ENCODE measurements at regions not wholly inside any gene's neighbourhood (a gene's known extent, or its start where the extent isn't known, plus 50 kb on each side); places are given as distances from the start of the nearest gene placed in this dataset.
"Not testable (repeated sequence)": the region's sequence is repeated elsewhere in the genome, so short reads cannot be mapped to it uniquely, and the experiment has no call there.

DNA sequence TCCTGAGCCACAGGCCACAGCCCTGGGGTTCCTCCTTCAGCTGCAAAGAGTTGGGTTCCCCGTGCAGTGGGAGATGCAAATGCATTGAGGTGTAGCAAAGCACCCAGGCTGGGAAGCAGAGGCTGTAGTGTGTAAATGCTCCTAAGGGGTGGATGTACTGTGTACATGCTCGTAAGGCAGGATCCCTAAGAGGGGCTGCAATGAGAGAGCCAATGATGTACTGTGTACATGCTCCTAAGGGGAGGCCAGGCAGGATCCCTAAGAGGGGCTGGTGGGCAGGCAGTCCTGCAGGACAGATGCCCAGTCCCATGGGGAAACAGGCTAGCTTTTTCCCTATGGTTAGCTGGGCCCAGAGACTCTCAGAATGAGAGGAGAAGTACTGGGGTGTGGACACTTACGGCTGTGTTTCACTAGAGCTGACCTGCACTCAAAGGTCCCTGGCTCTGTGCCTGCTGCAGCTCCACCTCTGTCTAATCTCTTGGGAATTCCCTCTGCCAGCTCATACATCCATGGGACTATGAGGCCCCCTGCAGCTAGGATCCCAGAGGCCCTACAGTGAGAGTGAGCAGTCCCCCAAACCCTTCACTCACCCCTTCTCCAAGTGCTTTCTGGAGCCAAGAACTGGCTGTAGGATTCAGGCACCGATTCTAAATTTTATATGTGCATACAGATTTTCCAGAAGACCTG is 261.9 kb upstream of the LUZP2 start:
- no peak for DNase-seq

DNA sequence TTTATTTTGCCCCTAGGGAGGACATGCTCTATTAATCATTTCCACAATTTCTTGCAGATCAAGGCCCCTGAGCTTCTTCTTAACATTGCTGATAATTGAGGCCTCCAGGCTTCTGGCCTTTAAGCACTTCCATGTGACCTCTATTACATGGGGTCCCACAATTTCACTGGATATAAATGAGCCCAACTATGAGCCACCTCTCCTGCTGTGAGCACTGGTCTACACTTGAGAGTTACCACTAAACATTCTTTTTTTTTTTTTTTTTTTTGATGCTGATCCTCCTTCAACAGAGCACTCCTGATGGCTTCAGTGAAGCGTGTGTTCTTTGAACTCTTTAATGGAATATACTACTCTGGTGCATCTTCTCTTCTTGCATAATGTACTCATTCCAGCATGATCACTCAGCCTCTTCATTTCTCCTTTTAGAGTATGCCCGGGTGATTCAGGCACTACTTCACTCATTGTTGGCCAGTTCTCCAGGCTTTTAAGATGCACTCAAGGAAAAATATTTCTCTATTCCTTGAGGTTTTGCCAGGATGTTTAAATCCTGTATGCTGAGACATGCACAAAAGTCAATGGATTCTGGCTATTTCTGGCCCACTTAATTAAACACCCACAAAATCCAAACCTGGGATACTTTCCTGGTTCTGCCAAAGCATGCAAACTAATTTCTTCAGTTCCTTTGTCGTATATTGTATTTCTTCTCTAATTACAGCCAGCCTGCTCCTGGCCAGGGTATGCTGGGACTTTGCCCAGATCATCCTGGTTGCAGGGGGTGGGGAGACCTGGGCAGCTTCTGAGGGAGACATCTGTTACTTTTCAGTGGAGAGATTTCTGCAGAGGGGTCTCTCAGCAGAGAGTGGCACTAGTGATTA is 257.8 kb upstream of the LUZP2 start:
- no peak for DNase-seq

DNA sequence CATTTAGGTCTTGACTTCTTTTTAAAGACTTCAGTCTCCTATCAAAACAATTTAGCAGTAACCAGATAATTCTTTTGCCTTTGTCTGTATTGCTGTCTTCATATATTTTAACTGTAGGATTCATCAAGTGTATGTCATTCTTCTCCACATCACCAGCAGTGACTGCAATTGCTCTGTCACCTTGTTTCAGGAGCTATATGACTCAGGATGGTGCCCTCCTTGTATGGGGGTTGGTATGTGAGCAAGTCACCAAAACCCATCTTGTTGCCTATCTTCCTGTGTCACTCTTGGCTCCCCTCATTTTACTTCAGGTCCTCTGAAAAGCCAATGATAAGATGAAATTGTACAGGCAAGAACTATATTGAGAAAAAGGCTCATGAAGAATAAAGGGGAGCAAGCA is 256.9 kb upstream of the LUZP2 start:
- no peak for DNase-seq

DNA sequence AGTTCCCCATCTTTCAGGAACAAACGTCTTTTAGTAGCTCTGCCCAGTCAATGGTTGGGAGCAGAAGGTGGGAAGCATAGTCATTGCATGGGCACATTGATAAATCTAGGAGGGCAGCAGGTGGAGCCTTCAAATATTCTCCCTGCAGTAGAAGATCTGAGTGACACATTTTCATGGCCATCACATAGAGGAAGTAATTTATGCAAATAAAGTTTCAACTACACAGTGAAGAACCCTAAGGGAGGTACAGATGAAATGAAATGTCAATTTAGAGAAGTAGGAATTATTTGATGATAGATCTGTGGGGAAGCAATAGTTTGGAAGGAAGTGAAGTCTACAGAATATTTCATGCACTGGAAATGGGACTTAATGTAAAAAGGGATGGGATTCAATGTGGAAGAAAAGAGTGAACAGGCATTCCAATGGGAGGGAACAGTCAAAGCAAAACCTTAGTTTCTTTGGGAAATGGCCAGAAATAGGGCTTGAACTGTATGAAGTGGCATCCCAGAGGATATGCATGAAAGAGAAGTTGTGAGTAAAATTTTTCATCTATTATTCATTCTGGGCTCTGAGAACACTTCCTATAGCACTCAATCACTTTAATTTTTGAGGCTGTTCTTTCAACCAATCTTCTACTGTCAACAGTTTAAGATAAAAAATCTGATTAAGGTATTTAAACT is 256.2 kb upstream of the LUZP2 start:
- no peak for DNase-seq

DNA sequence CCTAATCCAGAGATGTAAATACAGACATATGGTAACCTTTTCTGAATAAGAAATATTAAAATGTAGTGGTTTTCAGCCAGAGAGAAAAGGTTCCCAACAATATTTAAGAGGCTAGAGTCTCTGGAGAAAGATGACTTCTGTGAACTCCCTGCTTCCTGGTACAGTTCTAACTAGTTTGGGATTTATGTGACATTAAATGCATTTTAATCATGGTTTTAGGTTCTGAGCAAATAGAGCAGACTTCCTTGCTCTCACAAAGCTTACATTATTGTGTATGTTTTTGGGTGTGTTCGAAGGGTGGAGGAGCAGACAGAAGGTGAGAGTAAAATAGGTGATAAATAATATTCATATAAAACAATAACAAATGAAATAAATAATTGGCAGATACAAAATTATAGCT is 250.1 kb upstream of the LUZP2 start:
- DNase-seq = no peak

DNA sequence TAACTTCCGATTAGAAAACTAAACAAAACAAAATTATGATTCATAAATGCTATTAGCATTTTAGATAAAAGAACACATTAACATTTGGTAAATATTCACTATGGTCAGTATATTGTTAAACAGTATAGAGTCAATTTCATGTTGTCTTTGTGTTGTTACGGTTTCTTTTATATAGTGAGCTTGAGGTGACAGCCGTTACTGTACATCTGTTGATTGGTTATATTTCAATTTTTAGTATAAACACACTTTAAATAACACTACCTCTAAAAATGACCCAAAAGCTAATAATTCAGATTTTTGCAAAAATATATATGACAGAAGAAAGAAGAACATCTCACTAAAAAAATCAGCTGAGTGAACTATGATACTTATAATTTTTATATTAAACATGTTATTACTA is 249.0 kb upstream of the LUZP2 start:
- no peak for DNase-seq

DNA sequence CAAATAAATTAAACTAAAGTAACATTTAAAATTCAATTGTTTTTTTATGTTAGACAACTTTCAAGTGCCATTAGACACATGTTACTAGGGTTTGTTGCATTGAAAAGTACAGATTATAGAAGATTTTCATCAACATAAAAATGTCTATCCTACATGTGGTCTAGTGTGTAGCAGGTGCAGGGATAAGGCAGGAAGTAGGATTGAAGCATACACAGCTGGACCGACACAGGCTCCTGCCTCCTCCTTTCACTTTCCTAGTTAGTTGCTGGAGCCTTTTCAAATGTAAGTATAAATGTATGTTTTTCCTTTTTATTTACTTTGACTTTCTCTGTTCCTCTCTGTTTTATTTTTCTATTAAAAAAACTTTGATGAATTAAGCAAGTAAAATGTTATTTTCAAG is 246.9 kb upstream of the LUZP2 start:
- DNase-seq = no peak

DNA sequence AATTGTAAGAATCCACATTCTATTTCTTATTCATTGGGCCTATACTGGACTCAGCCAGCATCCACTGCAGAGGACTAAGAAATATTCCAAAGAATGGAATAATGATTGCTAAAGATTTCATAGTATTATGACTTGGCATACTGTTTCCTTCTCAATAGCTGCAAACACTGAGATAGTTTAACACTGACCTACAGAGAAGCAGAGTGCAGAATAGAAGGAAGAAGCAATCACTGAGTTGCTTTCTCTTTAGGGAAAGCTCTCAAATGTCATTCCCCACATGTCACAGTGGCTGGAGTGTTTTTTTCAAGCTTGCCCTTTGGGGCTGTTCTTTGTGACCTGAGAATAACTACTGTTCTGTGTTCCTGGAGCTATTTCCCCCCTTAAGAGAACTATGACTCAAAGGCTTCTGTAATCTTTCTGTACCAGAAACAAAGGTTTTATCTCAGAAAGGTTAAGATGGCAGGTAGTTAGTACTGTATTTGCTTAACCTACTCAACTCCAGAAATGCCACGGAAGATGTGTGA is 243.6 kb upstream of the LUZP2 start:
- DNase-seq = no peak

DNA sequence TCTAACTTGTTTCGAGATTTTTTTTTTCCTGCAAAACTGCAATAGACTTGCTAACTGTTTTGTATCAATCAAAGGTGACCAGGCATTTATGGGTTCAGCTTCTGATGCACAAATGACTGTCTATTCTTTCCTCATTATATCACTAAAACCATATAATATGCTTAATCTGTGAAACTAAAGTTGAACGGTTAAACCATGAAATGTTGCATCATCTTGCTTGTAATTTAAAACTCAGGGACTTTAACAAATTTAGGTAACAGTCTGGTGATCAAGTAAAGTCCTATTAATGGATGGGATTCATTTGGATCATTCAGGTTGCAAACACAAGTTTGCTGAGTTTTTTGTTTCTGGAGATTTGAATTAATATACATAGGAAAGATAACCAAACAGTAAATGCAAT is 232.0 kb upstream of the LUZP2 start:
- DNase-seq = no peak

DNA sequence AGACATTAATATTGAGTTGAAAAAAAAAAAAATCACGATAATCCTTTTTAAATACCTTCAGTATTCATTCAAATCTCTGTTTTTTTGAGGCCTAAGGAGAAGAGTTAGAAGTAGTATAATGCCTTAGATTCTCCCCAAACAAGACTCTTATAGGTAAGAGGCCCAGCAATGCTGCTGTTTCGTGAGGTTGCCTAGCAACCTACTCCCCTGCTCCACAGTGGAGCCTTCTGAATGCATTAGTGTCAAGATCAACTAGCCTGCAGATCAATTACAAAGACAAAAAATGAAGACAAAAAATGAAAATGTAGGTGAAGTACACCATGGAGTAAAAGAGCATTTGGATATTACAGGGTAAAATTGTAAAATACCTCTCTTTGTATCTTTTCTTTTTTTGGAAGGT is 229.8 kb upstream of the LUZP2 start:
- no peak for DNase-seq

DNA sequence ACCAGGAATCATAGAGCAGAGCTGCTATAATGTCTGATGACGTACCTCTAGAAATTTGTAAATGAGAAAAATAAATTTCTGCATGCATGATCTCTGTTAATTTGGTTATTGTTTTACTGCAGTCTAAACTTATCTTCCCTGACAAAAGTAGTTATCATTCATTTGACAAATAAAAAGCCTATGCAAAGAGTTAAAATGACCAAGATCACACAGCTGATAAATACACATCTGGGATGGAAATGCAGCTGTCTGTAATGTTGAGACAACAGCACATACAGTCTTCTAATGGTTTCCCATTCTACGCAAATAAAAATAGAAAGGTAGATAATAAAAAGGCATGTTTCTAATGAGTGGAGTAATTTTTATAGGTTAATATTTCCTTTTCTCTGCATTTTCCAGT is 225.1 kb upstream of the LUZP2 start:
- DNase-seq = no peak

DNA sequence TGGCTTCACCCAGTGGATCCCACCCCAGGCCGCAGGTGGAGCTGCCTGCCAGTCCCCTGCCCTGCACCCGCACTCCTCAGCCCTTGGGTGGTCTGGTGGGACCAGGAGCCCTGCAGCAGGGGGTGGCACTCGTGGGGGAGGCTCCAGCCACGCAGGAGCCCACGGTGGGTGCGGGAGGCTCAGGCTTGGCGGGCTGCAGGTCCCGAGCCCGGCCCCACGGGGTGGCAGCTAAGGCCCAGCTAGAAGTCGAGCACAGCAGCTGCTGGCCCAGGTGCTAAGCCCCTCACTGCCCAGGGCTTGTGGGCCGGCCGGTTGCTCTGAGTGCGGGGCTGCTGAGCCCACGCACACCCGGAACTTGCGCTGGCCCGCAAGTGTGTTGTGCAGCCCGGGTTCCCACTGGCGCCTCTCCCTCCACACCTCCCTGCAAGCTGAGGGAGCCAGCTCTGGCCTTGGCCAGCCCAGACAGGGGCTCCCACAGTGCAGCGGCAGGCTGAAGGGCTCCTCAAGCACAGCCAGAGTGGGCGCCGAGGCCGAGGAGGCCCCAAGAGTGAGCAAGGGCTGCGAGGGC is 222.6 kb upstream of the LUZP2 start:
- DNase-seq = not testable (repeated sequence)

DNA sequence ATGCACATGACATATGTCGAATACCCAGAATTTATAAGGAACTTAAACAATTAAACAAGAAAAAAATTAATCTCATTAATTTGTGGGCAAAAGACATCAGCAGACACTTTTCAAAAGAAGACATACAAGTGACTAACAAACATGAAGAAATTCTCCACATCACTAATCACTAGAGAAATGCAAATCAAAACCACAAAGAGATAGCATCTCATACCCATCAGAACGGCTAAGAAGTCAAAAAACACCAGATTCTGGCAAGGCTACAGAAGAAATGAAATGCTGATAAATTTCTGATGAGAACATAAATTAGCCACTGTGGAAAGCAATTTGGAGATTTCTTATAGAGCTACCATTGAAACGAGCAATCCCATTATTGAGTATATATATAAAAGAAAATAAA is 210.6 kb upstream of the LUZP2 start:
- no peak for DNase-seq

DNA sequence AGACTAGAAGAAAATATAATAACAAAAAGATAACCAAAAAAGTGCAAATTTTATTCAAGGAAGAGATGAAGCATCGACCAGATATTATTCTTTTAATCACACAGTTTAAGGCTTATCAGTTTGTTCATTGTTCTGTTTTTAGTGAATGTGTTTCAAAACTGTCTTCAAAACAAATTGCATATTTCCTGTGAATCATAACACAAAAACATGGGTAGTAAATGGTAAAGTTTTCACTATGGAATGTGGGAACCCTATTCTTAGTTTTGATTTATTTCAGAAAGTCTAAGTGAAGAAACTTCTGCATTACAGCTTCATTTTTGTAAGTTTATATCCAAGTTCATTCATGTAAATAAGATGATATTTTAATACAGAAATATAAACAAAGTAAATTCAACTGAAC is 207.6 kb upstream of the LUZP2 start:
- DNase-seq = no peak

DNA sequence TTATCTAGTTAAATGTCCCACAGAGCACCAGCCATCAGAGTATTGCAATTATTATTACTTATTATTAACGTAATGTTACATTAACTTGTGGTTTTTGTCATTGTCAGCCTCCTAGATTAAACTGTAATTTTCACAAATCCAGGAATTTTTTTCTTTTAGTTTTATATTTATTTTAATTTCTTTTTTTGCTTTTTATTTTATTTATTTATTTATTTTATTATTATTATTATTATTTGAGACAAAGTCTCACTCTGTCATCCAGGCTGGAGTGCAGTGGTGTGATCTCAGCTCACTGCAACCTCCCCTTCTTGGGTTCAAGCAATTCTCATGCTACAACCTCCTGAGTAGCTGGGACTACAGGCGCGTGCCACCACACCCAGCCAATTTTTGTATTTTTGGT is 202.9 kb upstream of the LUZP2 start:
- DNase-seq = no peak

DNA sequence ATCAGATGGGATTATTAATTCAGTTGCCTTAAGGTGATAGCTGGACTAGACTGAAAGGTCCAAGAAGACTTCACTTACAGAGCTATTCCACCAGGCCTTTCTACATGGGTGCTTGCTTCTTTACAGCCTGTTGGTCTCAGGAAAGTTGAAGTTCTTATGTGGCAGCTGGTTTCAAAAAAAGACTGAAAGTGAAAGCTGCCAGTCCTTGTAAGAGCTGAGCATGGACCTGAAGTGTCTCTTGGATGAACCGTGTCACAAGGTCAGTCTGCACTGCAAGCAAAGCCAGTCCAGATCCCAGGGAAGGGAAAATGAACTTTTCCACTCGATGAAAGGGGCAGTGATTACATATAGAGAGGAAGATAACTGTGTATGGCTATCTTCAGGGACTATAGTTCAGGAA is 201.5 kb upstream of the LUZP2 start:
- DNase-seq = no peak

DNA sequence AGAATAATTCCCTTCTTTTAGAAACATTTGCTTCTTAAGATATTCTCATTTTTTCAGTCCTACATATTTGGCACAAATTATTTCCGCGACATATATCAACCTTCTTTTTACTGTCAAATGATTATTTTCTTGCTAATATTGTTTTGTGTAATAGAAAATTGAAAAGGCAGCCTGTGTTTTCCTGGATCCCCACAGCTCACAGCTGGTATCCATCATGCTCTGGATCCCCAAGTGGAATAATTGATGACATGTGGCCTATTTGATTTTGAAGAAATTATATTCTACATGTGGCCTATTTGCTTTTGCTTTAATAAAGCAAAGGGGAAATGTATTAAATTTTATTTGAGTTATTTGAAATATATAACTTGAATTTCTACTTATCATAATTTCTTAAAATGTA is 199.4 kb upstream of the LUZP2 start:
- no peak for DNase-seq

DNA sequence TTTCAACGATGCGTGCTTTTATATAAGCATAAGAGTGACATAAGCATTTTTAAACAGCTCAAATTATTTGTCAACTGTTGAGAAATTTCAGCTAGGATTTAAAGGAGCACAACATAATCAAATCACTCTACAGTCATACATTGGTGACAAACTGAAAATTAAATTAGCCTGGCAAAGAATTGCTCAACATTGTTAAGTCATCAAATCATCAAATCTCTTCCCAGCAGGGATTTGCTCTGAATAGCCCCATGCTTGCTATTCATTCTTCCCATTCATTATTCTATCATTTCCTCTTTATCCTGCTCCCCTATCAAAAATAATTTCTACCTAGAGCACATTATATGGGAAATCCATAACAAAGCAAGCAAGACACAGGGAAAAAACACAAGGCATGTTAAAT is 198.7 kb upstream of the LUZP2 start:
- no peak for DNase-seq

DNA sequence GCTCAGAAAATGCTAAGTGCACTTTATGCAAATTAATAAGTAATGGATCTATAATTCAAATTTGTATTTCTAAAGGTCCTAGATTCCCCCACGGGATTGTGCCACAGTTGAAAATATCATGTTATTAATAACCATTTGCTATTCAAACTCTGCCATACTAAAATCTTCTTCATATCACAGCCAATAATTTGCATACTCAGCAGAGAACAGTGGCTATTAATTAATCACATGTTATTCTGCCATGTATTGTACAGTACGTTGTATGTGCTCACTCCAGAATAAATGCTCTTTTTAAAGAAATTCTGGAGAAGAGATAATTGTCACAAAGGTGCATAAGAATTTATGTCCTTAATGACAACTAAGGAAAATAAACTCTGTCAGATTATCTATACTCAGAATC is 184.9 kb upstream of the LUZP2 start:
- DNase-seq = no peak

DNA sequence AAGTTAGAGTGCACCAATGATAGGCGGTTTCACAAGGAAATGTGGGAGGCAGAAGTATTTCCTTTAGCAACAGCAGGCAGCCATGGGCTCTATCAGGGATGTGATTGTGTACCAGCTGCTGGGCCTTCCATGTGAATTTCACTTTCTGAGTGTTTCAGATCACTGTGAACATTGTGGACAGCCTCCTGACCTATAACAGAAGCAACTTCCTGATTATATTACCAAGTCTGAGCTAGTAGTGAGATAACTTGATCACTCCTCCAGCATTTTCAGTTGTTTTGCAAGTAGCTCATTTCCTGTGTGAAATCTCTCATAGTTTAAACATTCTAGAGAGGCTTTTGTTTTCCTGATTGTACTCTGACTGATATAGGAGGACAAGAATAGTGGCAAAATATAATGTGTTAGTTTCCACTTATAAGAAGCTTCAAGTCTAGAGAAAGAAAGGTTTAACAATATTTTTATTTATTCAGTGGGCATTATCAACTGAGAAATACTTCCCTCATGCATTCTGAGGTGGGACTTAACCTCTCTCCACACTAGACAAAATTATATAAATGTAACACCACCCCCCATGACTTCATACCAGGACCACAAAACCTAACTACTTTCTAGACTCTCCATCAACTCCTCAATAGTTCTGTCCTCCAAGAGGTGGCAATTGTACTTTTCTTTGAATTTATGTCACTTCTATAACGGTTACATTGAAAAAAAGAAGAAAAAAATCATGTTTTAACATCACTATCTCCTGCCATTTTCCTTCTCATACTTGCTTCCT is 184.2 kb upstream of the LUZP2 start:
- no peak for DNase-seq

DNA sequence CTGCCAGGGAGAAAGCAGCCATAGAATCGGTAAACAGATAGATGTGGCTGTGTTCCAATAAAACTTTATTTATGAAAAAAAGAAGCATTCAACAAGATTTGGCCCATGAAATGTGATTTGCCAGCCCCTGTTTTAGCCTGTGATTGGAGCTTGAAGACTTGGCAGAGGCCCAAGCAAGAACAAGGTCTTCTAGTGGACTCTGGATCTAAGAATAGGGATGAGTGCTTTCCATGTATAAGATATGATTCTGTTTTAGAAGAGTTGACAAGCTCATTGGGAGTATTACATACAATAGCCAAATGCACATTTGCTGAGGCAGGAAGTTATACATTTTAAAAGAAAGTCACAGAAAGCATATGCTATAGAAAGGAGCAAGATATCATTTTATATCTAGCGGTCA is 175.6 kb upstream of the LUZP2 start:
- DNase-seq = no peak

DNA sequence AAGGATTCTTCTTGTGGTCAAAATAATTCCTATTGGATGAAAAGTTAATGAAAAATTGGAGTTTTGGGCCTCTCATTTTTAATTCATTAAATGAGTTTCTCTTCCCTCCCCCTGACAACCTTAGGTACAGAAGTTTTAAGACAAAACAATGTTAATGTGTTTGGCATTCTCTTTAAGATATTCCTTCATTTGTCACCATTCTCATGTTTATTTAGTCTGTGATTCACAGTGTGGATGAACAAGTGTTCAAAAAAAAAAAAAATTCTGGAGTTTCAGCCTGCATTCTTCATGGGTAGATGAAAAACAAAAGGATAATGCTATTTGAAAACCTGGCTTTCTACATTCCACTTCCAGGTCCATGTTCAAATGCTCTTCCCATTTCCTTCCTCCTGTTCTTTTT is 172.6 kb upstream of the LUZP2 start:
- no peak for DNase-seq

DNA sequence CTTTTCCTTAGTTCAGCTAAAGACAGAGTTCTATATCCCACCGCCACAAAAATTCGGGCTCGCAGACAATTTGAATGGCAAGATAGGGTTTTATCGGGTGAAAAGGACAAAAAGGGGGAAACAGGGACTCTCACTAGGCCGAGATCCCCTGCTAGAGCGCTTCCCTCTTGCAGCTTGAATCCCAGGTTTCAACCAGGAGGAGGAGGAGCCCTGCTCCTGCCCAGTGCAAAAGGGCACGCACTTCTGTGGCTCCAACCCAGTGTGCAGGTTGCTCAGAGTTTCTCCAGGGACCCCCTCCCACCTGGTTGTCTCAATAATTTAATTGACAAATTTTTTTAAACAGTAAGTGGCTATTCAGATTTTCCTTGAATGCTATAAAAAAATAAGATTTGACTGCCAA is 152.6 kb upstream of the LUZP2 start:
- no peak for DNase-seq
